ENCODE measurements at regions not wholly inside any gene's neighbourhood (a gene's known extent, or its start where the extent isn't known, plus 50 kb on each side); places are given as distances from the start of the nearest gene placed in this dataset.

DNA sequence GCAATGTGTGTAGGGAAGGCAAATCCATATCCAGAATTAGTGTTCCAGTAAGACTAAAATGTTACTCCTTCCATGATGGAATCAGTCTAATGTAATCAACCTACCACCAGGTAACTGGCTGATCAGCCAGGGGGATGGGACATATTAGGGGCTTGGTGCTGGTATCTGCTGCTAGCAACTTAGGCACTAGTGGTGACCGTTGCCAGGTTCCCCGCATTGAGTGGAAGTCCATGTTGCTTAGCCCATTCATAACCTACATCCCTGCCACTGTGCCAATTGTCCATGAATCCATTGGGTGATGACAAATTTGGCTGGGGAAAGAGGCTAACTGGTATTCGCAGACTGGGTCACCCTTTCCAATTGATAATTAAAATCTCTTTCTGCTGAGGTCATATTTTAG, 212.2 kb upstream of the ROBO1 start:
- WGBS, 2 donors (ENCODE audit: low coverage in 1 of 2), result 83 to 93% methylated on average over 2 to 3 of the region's 3 CpGs
- intact Hi-C loops (cut with DNase I; ENCODE audit: low total_unique reads), result no loop called here
- TF ChIP-seq POLR2A (IDR thresholded peaks at IDR 0.05) (no peak), EP300 (IDR thresholded peaks at IDR 0.05; ENCODE audit: low read depth) (no peak), POLR2AphosphoS5 (IDR thresholded peaks at IDR 0.05) (no peak)
- TF ChIP-seq, protein P1, sequence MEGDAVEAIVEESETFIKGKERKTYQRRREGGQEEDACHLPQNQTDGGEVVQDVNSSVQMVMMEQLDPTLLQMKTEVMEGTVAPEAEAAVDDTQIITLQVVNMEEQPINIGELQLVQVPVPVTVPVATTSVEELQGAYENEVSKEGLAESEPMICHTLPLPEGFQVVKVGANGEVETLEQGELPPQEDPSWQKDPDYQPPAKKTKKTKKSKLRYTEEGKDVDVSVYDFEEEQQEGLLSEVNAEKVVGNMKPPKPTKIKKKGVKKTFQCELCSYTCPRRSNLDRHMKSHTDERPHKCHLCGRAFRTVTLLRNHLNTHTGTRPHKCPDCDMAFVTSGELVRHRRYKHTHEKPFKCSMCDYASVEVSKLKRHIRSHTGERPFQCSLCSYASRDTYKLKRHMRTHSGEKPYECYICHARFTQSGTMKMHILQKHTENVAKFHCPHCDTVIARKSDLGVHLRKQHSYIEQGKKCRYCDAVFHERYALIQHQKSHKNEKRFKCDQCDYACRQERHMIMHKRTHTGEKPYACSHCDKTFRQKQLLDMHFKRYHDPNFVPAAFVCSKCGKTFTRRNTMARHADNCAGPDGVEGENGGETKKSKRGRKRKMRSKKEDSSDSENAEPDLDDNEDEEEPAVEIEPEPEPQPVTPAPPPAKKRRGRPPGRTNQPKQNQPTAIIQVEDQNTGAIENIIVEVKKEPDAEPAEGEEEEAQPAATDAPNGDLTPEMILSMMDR (IDR thresholded peaks at IDR 0.05), result no peak

DNA sequence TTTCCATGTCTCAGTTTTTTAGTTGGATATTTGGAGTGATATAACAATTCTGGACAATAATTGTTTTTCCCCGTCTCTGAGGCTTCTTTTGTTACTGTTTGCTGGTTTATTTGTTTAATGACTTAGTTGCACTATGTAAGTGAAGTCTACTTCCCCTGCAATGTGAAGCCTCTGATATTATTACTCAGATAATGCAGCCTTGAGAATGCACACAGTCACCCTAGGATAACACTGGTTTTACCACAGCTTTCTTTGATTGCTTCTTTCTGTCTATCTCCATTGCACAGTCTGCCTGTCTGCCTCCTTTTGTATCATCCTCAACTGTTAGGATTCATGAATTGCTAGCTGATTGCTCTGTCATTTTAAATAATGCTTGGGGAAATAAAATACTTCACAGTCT, 208.7 kb upstream of the ROBO1 start:
- Histone ChIP-seq H3K36me3 (no peaks in the 10 kb centered on the region), H3K27ac (no peak overlapping the region), H3K27me3 (no peaks in the 10 kb centered on the region), H3K4me1 (peaks cover 0 to 4% (median 0%) of the 10 kb centered on the region in 4 donors), H3K9me3 (no peaks in the 10 kb centered on the region), H3K4me3 (no peak overlapping the region)
- intact Hi-C loops (cut with DNase I; ENCODE audit: low total_unique reads), result no loop called here
- 67 to 79% methylated on average over 1 of the region's 1 CpG for WGBS, 2 donors (ENCODE audit: low coverage in 1 of 2)
- in situ Hi-C loops (cut with MboI; ENCODE audit: low pct_ligation_motif_present in 1 of 4, low pct_unique_long_range_greater_than_20kb in 1 of 4, low sequenced_read_pairs in 3 of 4), result no loop called here
- TF ChIP-seq, protein P1 (IDR thresholded peaks at IDR 0.05), result no peak
- TF ChIP-seq EP300 (IDR thresholded peaks at IDR 0.05; ENCODE audit: low read depth) (no peak), POLR2A (IDR thresholded peaks at IDR 0.05) (no peak), POLR2AphosphoS5 (IDR thresholded peaks at IDR 0.05) (no peak)
- DNase-seq, result no peak

More for the DNA sequence above, 212.2 kb upstream of the ROBO1 start:
- in situ Hi-C loops (cut with MboI; ENCODE audit: low pct_ligation_motif_present in 1 of 4, low pct_unique_long_range_greater_than_20kb in 1 of 4, low sequenced_read_pairs in 3 of 4), result no loop called here
- no peaks in the 10 kb centered on the region for H3K4me1 ChIP-seq
- DNase-seq, result no peak
- H3K9me3 ChIP-seq, result no peaks in the 10 kb centered on the region
- no peak overlapping the region for H3K27ac ChIP-seq
- H3K36me3 ChIP-seq, result no peaks in the 10 kb centered on the region
- no peaks in the 10 kb centered on the region for H3K27me3 ChIP-seq
- H3K4me3 ChIP-seq, result no peak overlapping the region

DNA sequence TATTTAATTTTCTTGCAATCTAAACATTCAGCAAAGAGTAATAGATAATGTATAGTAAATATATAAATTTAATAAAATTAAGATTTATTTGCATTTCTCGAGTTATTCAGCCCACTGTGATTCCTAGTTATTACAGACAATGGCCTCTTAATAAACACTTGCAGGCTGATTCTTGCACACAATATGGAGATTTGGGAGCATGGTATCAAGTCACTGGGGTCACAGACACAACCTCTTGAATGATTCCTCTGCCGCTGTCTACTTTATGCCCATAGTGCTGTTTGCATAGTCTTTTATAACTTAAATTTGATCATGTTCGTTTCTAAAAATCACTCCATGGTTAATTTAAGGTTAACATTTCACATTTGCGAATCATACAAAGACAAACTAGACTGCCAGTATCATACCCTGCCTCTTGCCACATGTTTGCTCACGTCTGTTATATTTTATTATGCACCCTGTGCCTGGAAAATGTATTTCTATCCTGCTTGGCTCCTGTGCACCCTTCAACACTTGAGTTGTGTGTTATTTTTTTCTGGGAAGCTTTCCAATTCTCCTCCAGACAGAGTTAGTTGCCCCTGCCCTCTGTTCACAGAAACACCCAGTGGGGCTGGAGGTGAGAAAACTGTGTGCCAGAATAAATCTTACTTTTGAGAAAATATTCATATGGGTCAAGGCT, 206.3 kb upstream of the ROBO1 start:
- Histone ChIP-seq H3K27me3 (no peaks in the 10 kb centered on the region), H3K4me3 (no peak overlapping the region), H3K9me3 (no peaks in the 10 kb centered on the region), H3K36me3 (no peaks in the 10 kb centered on the region), H3K4me1 (peaks cover 0 to 4% (median 0%) of the 10 kb centered on the region in 4 donors), H3K27ac (no peak overlapping the region)
- in situ Hi-C loops (cut with MboI; ENCODE audit: low pct_ligation_motif_present in 1 of 4, low pct_unique_long_range_greater_than_20kb in 1 of 4, low sequenced_read_pairs in 3 of 4) (no loop called here), intact Hi-C loops (cut with DNase I; ENCODE audit: low total_unique reads) (no loop called here)
- DNase-seq, result no peak
- TF ChIP-seq POLR2AphosphoS5 (IDR thresholded peaks at IDR 0.05), result peak in 1 of 3 donors; percentile 23
- no peak for TF ChIP-seq EP300 (IDR thresholded peaks at IDR 0.05; ENCODE audit: low read depth)
- WGBS, 2 donors (ENCODE audit: low coverage in 1 of 2), result 44 to 62% methylated on average over 3 to 5 of the region's 5 CpGs

DNA sequence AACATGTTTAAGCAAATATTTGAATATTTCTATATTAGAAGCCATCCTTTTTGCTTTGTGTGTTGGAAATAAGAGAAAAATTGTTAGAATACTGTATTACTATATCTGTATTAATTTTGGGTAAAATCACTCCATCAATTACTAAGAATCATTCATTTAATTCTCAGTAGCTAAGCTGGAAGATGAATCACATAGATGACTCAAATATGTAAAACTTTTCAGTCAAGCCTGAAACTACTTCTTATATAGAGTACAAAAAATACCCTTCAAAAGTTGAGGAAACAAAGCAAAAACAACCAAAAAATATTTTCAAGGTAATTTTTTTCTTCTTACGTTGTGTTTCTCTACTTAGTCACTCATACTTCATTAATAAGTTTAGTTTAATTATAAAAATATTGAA, 205.7 kb upstream of the ROBO1 start:
- Histone ChIP-seq H3K4me3 (no peak overlapping the region), H3K4me1 (peaks cover 0 to 4% (median 0%) of the 10 kb centered on the region in 4 donors), H3K36me3 (no peaks in the 10 kb centered on the region), H3K27me3 (no peaks in the 10 kb centered on the region), H3K9me3 (no peaks in the 10 kb centered on the region), H3K27ac (no peak overlapping the region)
- DNase-seq, result no peak
- 71 to 86% methylated on average over 1 of the region's 1 CpG for WGBS, 2 donors (ENCODE audit: low coverage in 1 of 2)
- TF ChIP-seq EP300 (IDR thresholded peaks at IDR 0.05; ENCODE audit: low read depth) (no peak), POLR2A (IDR thresholded peaks at IDR 0.05) (no peak), POLR2AphosphoS5 (IDR thresholded peaks at IDR 0.05) (no peak)
- TF ChIP-seq, protein P1 (IDR thresholded peaks at IDR 0.05), result no peak
- intact Hi-C loops (cut with DNase I; ENCODE audit: low total_unique reads) (no loop called here), in situ Hi-C loops (cut with MboI; ENCODE audit: low pct_ligation_motif_present in 1 of 4, low pct_unique_long_range_greater_than_20kb in 1 of 4, low sequenced_read_pairs in 3 of 4) (no loop called here)

DNA sequence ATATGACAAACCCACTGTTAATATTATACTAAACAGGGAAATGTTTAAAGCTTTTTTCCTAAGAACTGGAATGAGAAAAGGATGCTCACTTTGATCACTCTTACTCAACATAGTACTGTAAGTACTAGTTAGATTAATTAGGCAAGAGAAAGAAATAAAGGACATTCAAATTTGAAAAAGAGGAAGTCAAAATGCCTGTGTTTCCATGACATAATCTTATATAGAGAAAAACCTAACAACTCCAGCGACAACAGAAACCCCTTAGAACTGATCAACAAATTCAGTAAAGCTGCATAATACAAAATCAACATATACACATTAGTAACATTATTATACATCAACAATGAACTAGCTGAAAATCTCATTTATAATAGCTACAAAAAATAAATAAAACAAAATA, 200.6 kb upstream of the ROBO1 start:
- no peak for DNase-seq
- in situ Hi-C loops (cut with MboI; ENCODE audit: low pct_ligation_motif_present in 1 of 4, low pct_unique_long_range_greater_than_20kb in 1 of 4, low sequenced_read_pairs in 3 of 4), result no loop called here
- intact Hi-C loops (cut with DNase I; ENCODE audit: low total_unique reads), result no loop called here
- 64 to 73% methylated on average over 1 of the region's 1 CpG for WGBS, 2 donors (ENCODE audit: low coverage in 1 of 2)
- no peaks in the 10 kb centered on the region for H3K27me3 ChIP-seq
- no peak overlapping the region for H3K27ac ChIP-seq
- no peak overlapping the region for H3K4me3 ChIP-seq
- H3K9me3 ChIP-seq, result peaks cover 3 to 6% of the 10 kb centered on the region in 2 donors
- TF ChIP-seq, protein P1 (IDR thresholded peaks at IDR 0.05), result no peak
- H3K36me3 ChIP-seq, result no peaks in the 10 kb centered on the region
- H3K4me1 ChIP-seq, result peaks cover 0 to 4% (median 0%) of the 10 kb centered on the region in 4 donors
